ENCODE measurements at regions not wholly inside any gene's neighbourhood (a gene's known extent, or its start where the extent isn't known, plus 50 kb on each side); places are given as distances from the start of the nearest gene placed in this dataset.

GRCh38 chr4:137967480-137968190 lies 274.5 kb downstream of the SLC7A11 start (continued):
- TF ChIP-seq, protein P1, sequence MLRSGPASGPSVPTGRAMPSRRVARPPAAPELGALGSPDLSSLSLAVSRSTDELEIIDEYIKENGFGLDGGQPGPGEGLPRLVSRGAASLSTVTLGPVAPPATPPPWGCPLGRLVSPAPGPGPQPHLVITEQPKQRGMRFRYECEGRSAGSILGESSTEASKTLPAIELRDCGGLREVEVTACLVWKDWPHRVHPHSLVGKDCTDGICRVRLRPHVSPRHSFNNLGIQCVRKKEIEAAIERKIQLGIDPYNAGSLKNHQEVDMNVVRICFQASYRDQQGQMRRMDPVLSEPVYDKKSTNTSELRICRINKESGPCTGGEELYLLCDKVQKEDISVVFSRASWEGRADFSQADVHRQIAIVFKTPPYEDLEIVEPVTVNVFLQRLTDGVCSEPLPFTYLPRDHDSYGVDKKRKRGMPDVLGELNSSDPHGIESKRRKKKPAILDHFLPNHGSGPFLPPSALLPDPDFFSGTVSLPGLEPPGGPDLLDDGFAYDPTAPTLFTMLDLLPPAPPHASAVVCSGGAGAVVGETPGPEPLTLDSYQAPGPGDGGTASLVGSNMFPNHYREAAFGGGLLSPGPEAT (IDR thresholded peaks at IDR 0.05; ENCODE audit: low read depth) = no peak
- no peak for TF ChIP-seq BCL3 (IDR thresholded peaks at IDR 0.05; ENCODE audit: borderline replicate concordance, insufficient read depth, low read depth, low read length, poor library complexity, severe bottlenecking)

GRCh38 chr4:137966504-137966903 lies 275.6 kb downstream of the SLC7A11 start:
- Histone ChIP-seq H3K4me1 (ENCODE audit: control insufficient read depth, insufficient read depth, low read length) (no peaks in the 10 kb centered on the region), H3K4me2 (ENCODE audit: control insufficient read depth, insufficient read depth) (no peak overlapping the region), H3K9me3 (replicated peaks; ENCODE audit: control insufficient read depth, insufficient read depth, low read length) (no peaks in the 10 kb centered on the region), H2AFZ (ENCODE audit: control insufficient read depth, low read depth, low read length) (no peak overlapping the region), H3K79me2 (ENCODE audit: control insufficient read depth, insufficient read depth, low read length) (no peaks in the 10 kb centered on the region), H3K27ac (ENCODE audit: control insufficient read depth, insufficient read depth) (no peak overlapping the region), H3K36me3 (ENCODE audit: control insufficient read depth in 2 of 2, insufficient read depth in 2 of 2, low read length in 1 of 2) (no peaks in the 10 kb centered on the region), H3K9ac (ENCODE audit: control insufficient read depth, insufficient read depth, low read length) (no peak overlapping the region), H3K4me3 (no peak overlapping the region), H3K27me3 (replicated peaks in 1 of 2; ENCODE audit: control insufficient read depth in 2 of 2, insufficient read depth in 2 of 2, low read length in 1 of 2) (no peaks in the 10 kb centered on the region; a peak in 1 of 4 replicates), H4K20me1 (ENCODE audit: control insufficient read depth, insufficient read depth) (no peaks in the 10 kb centered on the region)
- TF ChIP-seq CHD4 (IDR thresholded peaks at IDR 0.05) (no peak), HDAC6 (IDR thresholded peaks at IDR 0.05; ENCODE audit: unreplicated experiment) (no peak), LARP7 (IDR thresholded peaks at IDR 0.05) (no peak), E2F8 (IDR thresholded peaks at IDR 0.05; ENCODE audit: low read depth, partially characterized antibody) (no peak), GATAD2B (conservative IDR thresholded peaks at IDR 0.05; ENCODE audit: low read depth) (no peak), KAT2A (conservative IDR thresholded peaks at IDR 0.05; ENCODE audit: control insufficient read depth, low read depth, low read length) (no peak)
- BruUV-seq (replicated peaks) = no TSS peak
- DNase-seq (ENCODE audit: low read depth, low spot score) (no peak), ATAC-seq (no peak), FAIRE-seq (no peak)
- in situ Hi-C loops (cut with MboI) = no loop called here
- RAD21 ChIA-PET (ENCODE audit: unreplicated experiment) = no interaction called here
- CTCF ChIA-PET = no interaction called here
- POLR2A ChIA-PET = no interaction called here
- WGBS (ENCODE audit: insufficient coverage, insufficient replicate concordance, low lambda C conversion rate, missing lambda C conversion rate) = 9% methylated on average over 3 of the region's 3 CpGs
- SMC1A ChIA-PET (ENCODE audit: uncharacterized antibody, unreplicated experiment) = no interaction called here
- intact Hi-C loops (cut with micrococcal nuclease; ENCODE audit: unreplicated experiment) = no loop called here

Data from GM12878 (cell line).